Stimulated activated effector memory CD8-positive, alpha-beta T cell treated with anti-CD3 and anti-CD28 coated beads, Interleukin-12 subunit alpha, Interleukin-12 subunit beta, amount 100 ng/mL, for 72 hours (primary cell): ENCODE measurements at regions not wholly inside any gene's neighbourhood (a gene's known extent, or its start where the extent isn't known, plus 50 kb on each side); places are given as distances from the start of the nearest gene placed in this dataset.

Experiments used
- ATAC-seq: fragments of 150-1000 bp; cut with Tn5 transposase; 2 replicates; pipeline ENCODE4 v1.10.0; 2021
- DNase-seq, 2 donors: peaks; one replicate each; pipeline ENCODE4 v3.0.0; 2021 to 2022; ENCODE audit warnings: low spot score in 2 of 2
- H3K27ac Mint-ChIP-seq: one replicate; pipeline ENCODE4 v1.8.0; 2022; ENCODE audit warnings: mild to moderate bottlenecking, mixed read lengths
- H3K36me3 Mint-ChIP-seq: one replicate; pipeline ENCODE4 v1.8.0; 2022; ENCODE audit warnings: mild to moderate bottlenecking, mixed read lengths
- H3K4me1 Mint-ChIP-seq: one replicate; pipeline ENCODE4 v1.8.0; 2022; ENCODE audit warnings: mixed read lengths
- H3K4me3 Mint-ChIP-seq: one replicate; pipeline ENCODE4 v1.8.0; 2022; ENCODE audit warnings: mild to moderate bottlenecking, mixed read lengths
- H3K9me3 Mint-ChIP-seq: one replicate; pipeline ENCODE4 v1.8.0; 2022; ENCODE audit warnings: mixed read lengths

DNA sequence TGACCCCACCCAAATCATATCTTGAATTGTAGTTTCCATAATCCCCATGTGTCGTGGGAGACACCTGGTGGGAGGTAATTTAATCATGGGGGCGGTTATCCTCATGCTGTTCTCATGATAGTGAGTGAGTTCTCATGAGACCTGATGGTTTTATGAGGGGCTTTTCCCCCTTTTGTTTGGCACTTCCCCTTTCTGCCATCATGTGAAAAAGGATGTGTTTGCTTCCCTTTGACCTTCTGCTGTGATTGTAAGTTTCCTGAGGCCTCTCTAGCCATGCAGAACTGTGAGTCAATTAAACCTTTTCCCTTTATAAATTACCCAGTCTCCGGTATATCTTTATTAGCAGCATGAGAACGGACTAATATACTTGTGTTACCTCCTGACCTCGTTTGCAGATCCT, 156.6 kb upstream of the MTNR1B start:
- ATAC-seq: no peak
- DNase-seq: no peak

DNA sequence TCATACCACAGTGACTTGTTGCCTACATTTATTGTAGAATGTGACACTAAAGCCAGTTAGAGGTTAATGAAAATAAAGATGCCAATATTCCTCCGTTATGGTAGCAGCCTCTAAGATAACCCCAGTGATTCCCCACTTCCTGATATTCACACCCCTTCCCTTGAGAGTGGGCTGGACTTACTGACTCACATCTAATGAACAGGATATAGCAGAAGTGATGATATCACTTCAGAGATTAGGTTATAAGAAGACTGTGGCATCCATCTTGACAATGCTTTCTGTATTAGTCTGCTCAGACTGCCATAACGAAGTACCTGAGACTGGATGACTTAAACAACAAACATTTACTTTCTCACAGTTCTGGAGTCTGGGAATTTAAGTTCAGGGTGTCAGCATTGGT, 149.6 kb upstream of the MTNR1B start:
- ATAC-seq (no peak), DNase-seq (no peak)
- no peaks in the 10 kb centered on the region for H3K36me3 Mint-ChIP-seq
- no peak overlapping the region for H3K27ac Mint-ChIP-seq
- H3K4me3 Mint-ChIP-seq: no peak overlapping the region
- H3K4me1 Mint-ChIP-seq: no peaks in the 10 kb centered on the region
- peaks cover 9% of the 10 kb centered on the region for H3K9me3 Mint-ChIP-seq

More for the DNA sequence above, 156.6 kb upstream of the MTNR1B start:
- no peak overlapping the region for H3K27ac Mint-ChIP-seq
- peaks cover 13% of the 10 kb centered on the region for H3K9me3 Mint-ChIP-seq
- no peaks in the 10 kb centered on the region for H3K4me1 Mint-ChIP-seq
- H3K36me3 Mint-ChIP-seq: no peaks in the 10 kb centered on the region
- H3K4me3 Mint-ChIP-seq: no peak overlapping the region

DNA sequence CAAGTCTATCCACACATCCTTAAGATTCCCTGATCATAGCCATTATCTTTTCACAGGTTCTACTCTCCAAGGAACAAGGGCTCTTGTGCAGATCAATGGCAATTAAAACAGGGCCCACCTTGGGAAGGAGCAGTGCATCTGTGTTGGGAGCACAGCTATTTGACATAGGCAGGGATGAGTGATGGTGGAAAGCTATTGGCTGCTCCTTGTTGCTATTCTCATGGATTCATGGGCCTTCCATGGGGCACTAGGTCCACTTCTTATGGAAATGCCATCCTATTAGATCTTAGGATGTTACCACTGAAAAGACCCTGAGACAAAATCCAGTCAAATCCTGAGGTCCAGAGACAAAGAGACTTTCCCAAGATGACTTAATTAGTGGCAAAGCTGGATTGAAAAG, 148.6 kb upstream of the MTNR1B start:
- Mint-ChIP-seq H3K36me3 (no peaks in the 10 kb centered on the region), H3K9me3 (peaks cover 8% of the 10 kb centered on the region)
- ATAC-seq: no peak

DNA sequence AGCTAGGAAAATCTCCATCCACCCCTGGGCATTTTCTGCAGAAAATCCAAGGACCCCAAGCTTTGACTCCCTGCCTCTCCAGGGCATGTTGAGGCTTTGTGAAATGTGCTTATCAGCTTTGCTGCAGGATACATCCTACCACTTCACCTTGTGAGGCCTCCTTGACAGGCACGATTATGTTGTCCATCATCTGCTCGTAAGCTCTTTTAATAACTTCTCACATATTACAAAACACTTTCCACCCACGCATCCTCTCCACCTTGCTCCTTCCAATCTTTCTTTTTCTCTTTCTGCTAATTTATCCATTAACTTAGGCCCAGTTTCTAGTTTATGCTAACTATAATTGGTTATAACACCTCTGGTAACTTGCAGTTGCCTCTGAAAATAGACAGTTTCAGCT, 147.0 kb upstream of the MTNR1B start:
- peaks cover 5% of the 10 kb centered on the region for H3K9me3 Mint-ChIP-seq
- H3K4me3 Mint-ChIP-seq: no peak overlapping the region
- no peaks in the 10 kb centered on the region for H3K4me1 Mint-ChIP-seq
- DNase-seq (no peak), ATAC-seq (no peak)
- H3K27ac Mint-ChIP-seq: no peak overlapping the region
- no peaks in the 10 kb centered on the region for H3K36me3 Mint-ChIP-seq

More for the DNA sequence above, 148.6 kb upstream of the MTNR1B start:
- Mint-ChIP-seq H3K27ac (no peak overlapping the region), H3K4me3 (no peak overlapping the region), H3K4me1 (no peaks in the 10 kb centered on the region)
- DNase-seq: no peak

DNA sequence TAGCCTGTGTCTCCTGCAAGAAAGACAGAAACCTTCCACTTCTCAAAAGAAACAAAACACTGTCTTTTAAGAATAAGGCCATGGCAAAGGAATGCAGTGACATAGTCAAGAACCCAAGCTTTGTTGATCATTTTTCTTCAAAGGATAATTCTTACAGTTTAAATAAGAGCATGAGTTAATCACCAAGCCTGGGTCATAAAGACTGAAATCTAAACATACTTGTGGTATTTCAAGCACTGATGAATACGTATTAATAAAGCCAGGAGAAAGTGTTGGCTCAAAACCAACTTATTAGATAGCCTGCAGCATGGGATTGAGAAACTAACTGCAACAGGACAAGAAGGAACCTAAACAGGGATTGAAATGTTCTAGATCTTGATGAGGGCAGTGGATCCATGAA, 143.3 kb upstream of the MTNR1B start:
- no peaks in the 10 kb centered on the region for H3K36me3 Mint-ChIP-seq
- DNase-seq: no peak
- no peak for ATAC-seq
- peaks cover 5% of the 10 kb centered on the region for H3K9me3 Mint-ChIP-seq
- H3K4me3 Mint-ChIP-seq: no peak overlapping the region
- no peak overlapping the region for H3K27ac Mint-ChIP-seq
- no peaks in the 10 kb centered on the region for H3K4me1 Mint-ChIP-seq

DNA sequence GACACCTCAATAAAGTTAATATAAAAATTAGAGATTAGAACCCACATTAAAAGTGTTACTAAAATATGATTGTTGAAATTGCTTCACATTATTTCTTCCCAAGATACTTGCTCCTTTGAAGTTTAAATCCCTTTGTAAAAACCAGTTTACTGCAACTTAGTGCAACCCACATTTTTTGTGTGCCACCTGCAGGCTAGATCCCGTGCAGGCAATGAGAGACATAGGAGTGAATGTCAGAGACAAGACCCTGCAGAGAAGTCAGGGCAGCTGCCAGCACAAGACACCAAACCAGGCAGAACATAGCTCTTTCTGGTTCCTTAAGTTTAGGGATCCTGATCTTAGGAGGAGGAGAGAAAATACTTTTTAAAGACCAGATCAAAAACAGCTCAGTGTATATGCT, 142.8 kb upstream of the MTNR1B start:
- Mint-ChIP-seq H3K9me3 (peaks cover 5% of the 10 kb centered on the region), H3K36me3 (no peaks in the 10 kb centered on the region), H3K4me1 (no peaks in the 10 kb centered on the region), H3K4me3 (no peak overlapping the region), H3K27ac (no peak overlapping the region)
- no peak for DNase-seq
- no peak for ATAC-seq

DNA sequence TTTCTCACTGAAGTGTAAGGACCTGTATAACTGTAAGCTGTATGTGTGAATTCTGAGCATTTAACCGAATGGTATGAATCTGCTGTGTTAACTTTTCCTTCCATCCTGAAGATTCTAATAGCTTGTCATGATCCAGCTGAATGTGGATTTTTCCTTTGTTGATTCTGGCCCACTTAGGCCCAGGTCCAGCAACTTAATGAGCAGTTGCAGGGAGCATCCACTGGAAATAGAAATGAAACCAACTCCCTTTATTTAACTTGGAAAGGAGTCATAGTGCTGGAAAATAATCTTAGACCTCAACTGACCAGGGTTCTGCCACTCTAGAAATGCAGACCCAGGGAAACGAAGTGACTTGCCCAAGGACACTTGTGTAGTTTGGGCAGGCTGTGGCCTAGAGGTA, 142.3 kb upstream of the MTNR1B start:
- H3K4me3 Mint-ChIP-seq: no peak overlapping the region
- DNase-seq: no peak
- H3K9me3 Mint-ChIP-seq: peaks cover 5% of the 10 kb centered on the region
- no peaks in the 10 kb centered on the region for H3K4me1 Mint-ChIP-seq
- no peaks in the 10 kb centered on the region for H3K36me3 Mint-ChIP-seq
- ATAC-seq: no peak
- H3K27ac Mint-ChIP-seq: no peak overlapping the region

DNA sequence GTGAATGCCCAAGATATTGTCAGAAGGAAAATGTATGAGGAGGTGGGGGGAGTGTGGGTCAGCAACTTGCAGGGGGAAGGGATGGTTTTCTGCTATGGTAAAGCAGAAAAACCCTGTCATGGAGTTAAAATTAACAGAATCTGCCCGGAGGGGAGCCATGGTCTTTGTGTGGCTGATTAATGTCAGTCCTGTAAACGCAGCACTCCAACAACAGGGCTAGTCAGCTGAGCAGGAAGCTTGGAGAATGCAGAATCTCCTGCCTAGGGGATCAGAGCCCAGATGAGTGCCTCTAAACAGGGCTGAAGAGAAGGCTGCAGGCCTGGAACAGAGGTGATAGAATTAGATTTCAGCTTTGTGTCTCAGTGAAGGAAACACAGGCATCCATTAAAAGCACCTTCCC, 140.9 kb upstream of the MTNR1B start:
- Mint-ChIP-seq H3K4me1 (no peaks in the 10 kb centered on the region), H3K4me3 (no peak overlapping the region), H3K36me3 (no peaks in the 10 kb centered on the region), H3K27ac (no peak overlapping the region), H3K9me3 (no peaks in the 10 kb centered on the region)
- ATAC-seq: no peak
- DNase-seq: no peak

DNA sequence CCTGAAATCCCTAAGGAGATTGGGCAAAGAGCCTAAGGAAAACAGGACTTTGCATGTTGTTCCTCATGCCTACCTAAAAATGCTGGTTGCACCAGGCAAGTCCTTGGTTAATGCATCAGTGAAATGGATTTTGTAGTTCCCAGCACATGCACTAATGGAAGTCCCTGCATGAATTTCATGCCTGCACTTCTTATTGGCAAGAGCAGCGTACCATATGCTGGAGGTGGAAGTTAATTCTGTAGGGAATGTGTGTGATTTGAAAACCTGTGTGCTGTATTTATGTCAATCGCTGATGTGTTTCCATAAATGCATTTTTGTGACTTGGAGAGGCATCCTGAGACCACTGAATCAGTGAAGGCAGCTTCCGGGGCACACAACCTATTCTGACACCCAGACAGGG, 140.3 kb upstream of the MTNR1B start:
- Mint-ChIP-seq H3K36me3 (no peaks in the 10 kb centered on the region), H3K27ac (no peak overlapping the region)

DNA sequence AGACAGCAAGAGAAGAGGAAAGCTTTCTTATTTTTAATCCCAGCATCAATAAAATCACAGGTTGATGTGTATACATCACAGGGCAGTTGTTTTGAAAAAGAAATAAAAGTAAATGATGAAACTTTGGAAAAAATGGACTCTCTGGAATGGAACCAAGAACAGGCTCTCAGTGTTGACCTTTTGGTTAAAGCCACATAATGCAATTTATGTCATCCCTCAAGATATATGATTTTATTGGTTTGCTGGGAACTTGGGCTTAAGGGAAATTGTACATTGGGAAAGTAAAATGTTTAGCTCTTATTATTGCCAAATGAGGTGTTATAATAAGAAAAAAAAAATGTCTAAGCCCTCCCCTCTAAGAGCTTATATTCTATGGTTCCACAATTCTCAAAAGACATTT, 139.8 kb upstream of the MTNR1B start:
- no peak overlapping the region for H3K4me3 Mint-ChIP-seq
- no peaks in the 10 kb centered on the region for H3K36me3 Mint-ChIP-seq
- DNase-seq (no peak), ATAC-seq (no peak)
- H3K27ac Mint-ChIP-seq: no peak overlapping the region
- no peaks in the 10 kb centered on the region for H3K9me3 Mint-ChIP-seq
- no peaks in the 10 kb centered on the region for H3K4me1 Mint-ChIP-seq

More for the DNA sequence above, 140.3 kb upstream of the MTNR1B start:
- Mint-ChIP-seq H3K4me3 (no peak overlapping the region), H3K9me3 (no peaks in the 10 kb centered on the region), H3K4me1 (no peaks in the 10 kb centered on the region)
- DNase-seq (no peak), ATAC-seq (no peak)

DNA sequence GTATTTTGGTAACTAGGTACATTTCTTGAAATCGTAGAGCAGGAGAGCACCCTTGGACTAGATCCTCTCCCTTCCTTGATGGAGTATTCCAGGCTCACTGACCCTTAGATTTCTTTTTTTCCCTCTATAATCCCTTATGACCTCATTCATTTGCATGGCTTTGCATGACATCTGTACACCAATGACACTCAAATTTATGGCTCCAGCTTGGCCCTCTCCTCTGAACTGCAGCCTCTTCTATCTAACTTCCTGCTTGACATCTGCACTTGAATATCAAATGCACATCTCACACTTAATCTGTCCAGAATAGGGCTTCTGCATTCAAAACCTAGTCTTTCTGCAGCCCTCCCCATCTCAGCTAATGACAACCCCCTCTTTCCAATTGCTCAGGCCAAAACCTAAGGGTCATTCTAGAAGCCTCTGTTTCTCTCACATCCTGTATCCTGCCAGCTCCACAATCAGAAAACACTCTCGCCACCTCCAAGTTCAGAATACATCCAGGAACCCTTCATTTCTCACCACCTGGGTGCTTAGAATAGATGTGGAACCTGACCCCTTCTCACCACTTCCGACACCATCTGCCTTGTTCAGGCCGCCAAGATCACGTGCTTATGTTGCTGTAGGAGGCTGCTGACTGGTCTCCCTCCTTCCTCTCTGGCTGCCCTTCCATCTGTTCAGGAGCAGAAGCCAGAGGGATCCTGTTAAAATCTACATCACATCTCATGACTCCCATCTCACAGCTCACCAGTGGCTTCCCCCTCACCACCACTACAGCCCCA, 138.9 kb upstream of the MTNR1B start:
- Mint-ChIP-seq H3K36me3 (no peaks in the 10 kb centered on the region), H3K4me3 (no peak overlapping the region), H3K4me1 (no peaks in the 10 kb centered on the region), H3K27ac (no peak overlapping the region), H3K9me3 (no peaks in the 10 kb centered on the region)
- ATAC-seq (no peak), DNase-seq (no peak)

DNA sequence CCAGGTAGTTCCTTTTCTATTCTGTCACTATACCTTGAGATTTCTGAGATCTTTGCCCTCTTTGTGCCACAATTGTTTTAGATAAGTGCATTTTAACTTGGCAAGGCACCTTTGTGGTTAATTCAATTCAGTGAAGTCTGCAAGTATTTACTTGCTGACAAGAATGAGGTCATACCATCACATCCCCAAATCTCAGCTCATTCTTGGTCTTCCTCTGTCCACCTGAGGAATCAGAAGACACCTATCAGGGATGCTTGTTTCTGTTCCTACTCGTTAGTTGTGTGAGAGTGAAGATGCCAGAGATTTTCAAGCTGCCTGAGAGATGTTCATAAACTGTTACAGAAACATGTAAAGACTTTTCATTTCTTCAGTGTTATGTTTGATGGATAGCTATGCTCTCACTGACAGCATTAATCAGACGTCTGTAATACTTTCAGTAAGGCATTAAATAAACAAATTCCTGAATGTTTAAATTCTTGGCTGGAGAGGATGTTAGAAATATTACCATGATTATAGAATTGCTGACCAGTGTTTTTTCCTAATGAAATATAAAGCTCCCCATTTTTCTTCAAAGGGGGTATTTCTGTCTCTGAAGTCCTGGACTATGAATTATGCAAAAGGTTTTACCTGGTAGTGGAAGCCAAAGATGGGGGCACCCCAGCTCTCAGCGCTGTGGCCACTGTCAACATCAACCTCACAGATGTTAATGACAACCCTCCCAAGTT, 135.0 kb upstream of the MTNR1B start:
- DNase-seq (no peak), ATAC-seq (no peak)
- Mint-ChIP-seq H3K9me3 (peaks cover 4% of the 10 kb centered on the region), H3K4me3 (no peak overlapping the region), H3K27ac (no peak overlapping the region), H3K36me3 (no peaks in the 10 kb centered on the region), H3K4me1 (no peaks in the 10 kb centered on the region)

DNA sequence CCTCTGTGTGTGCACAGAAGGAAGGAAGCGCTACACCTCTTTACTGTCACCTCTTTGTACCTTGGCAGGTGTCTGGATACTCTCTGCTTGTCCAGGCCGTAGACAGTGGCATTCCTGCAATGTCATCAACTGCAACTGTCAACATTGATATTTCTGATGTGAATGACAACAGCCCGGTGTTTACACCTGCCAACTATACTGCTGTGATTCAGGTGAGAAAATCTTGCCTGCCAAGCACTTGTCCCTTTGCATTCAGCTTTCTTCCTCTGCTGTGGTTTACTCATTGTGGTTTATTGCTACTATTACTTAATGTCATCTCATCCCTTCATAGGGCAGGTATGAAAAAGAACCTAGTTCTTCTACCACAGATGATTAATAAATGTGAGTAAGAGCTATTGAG, 131.9 kb upstream of the MTNR1B start:
- DNase-seq: no peak
- no peak overlapping the region for H3K27ac Mint-ChIP-seq
- no peaks in the 10 kb centered on the region for H3K36me3 Mint-ChIP-seq
- H3K4me3 Mint-ChIP-seq: no peak overlapping the region
- no peaks in the 10 kb centered on the region for H3K4me1 Mint-ChIP-seq
- H3K9me3 Mint-ChIP-seq: peaks cover 4% of the 10 kb centered on the region
- ATAC-seq: no peak

DNA sequence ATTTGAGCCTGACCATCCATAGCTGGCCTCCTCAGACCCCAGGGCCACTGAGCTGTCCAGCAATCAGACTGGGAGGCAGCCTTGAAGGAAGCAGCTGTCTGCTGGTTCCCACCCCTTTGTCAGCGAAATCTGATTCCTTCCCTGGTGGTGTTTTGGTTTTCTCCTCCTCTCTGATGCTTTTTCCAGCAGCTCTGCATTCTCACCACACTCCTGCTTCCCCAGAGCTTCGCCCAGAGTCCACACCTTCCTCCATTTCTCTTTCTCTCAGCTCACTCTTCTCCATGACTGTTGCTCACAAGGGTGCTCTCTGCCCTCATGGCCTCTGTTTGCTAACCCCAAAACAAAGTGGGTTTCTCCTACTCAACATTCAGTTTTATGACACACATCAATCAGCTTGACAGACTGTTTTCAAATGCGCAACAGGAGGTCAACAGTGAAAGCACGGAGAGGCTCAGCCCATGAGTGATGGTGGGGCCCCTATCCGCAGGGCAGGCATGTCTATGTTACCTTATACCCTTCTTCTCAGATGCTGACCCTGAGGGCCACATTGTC, 130.6 kb upstream of the MTNR1B start:
- no peaks in the 10 kb centered on the region for H3K4me1 Mint-ChIP-seq
- peaks cover 4% of the 10 kb centered on the region for H3K9me3 Mint-ChIP-seq
- no peak overlapping the region for H3K27ac Mint-ChIP-seq
- DNase-seq (no peak), ATAC-seq (no peak)
- H3K36me3 Mint-ChIP-seq: no peaks in the 10 kb centered on the region
- no peak overlapping the region for H3K4me3 Mint-ChIP-seq

DNA sequence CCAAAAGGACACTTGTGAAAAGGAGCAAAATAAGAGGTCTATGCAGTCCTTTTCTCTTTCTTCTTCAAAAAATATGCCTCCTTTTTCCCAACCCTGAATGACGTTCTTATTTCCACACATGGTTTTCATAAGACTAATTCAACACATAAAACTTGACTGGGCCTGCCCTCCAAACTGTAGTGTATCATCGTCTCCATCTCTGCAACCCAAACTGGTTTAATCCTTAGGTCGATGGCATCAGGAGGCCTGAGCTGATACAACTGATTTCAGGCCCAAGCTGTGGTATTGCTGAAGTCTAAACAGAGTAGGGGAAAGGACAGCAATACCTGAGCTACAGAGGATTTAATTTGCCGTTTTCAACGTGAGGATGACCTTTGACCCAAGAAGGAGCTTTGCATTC, 130.0 kb upstream of the MTNR1B start:
- DNase-seq (no peak), ATAC-seq (no peak)
- no peaks in the 10 kb centered on the region for H3K36me3 Mint-ChIP-seq
- peaks cover 4% of the 10 kb centered on the region for H3K9me3 Mint-ChIP-seq
- no peaks in the 10 kb centered on the region for H3K4me1 Mint-ChIP-seq
- no peak overlapping the region for H3K4me3 Mint-ChIP-seq
- H3K27ac Mint-ChIP-seq: no peak overlapping the region

DNA sequence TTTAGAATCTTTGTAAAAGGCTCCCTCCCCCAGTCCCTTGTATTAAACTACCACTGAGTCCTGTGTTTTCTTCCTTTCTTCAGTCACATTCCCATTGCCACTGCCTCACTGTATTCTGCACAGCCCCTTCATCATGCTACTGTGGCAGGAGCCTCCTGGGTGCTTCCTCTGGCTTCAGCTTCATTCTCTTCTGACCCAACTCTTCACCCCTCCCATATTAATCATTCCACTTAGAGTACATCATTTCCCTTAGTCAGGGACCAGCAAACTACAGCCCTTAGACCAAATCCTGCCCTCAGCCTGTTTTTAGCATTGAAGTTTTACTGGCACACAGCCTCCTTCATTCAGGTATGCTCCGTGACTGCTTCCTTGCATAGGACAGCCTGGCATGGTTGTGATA, 127.7 kb upstream of the MTNR1B start:
- Mint-ChIP-seq H3K4me1 (no peaks in the 10 kb centered on the region), H3K9me3 (peaks cover 4% of the 10 kb centered on the region), H3K4me3 (no peak overlapping the region), H3K27ac (no peak overlapping the region), H3K36me3 (no peaks in the 10 kb centered on the region)
- no peak for DNase-seq
- no peak for ATAC-seq
